GM12864 (cell line): ENCODE measurements at regions not wholly inside any gene's neighbourhood (a gene's known extent, or its start where the extent isn't known, plus 50 kb on each side); places are given as distances from the start of the nearest gene placed in this dataset.
"Not testable (repeated sequence)": the region's sequence is repeated elsewhere in the genome, so short reads cannot be mapped to it uniquely, and the experiment has no call there.

Experiments used
- DNase-seq: peaks from one replicate; pipeline ENCODE4 v3.0.0-alpha.2; 2011; ENCODE audit warnings: low read depth
- H3K4me3 ChIP-seq: 2 replicates; pipeline ENCODE4 v1.5.1; 2011; ENCODE audit warnings: mild to moderate bottlenecking, low read depth, low read length, control low read depth
- TF ChIP-seq, protein P1 (sequence below): IDR thresholded peaks from 2 replicates; pipeline ENCODE4 v1.5.1; 2011; ENCODE audit warnings: low read depth, mild to moderate bottlenecking, moderate library complexity, low read length, control low read depth, inconsistent platforms; ENCODE audit errors: missing control alignments

DNA sequence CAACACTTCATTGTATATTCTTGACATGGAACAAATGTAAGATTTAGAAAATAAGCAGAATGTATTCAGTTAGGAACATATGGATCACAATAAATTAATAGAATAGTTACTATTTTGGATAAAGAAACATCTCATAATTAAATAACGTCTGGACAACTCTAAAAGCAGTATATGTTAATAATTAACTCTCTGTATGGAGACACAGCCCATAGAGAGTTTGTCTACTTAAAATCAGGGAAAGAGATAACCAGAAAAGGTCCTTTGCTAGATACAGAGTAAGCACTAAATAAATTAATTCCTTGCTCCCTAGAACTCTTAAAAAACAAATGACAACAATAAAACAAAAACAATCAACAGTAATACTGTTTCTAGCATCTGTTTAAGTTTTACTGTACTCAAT is 184.4 kb upstream of the THSD7A start:
- DNase-seq, result no peak
- no peak overlapping the region for H3K4me3 ChIP-seq
- TF ChIP-seq, protein P1, sequence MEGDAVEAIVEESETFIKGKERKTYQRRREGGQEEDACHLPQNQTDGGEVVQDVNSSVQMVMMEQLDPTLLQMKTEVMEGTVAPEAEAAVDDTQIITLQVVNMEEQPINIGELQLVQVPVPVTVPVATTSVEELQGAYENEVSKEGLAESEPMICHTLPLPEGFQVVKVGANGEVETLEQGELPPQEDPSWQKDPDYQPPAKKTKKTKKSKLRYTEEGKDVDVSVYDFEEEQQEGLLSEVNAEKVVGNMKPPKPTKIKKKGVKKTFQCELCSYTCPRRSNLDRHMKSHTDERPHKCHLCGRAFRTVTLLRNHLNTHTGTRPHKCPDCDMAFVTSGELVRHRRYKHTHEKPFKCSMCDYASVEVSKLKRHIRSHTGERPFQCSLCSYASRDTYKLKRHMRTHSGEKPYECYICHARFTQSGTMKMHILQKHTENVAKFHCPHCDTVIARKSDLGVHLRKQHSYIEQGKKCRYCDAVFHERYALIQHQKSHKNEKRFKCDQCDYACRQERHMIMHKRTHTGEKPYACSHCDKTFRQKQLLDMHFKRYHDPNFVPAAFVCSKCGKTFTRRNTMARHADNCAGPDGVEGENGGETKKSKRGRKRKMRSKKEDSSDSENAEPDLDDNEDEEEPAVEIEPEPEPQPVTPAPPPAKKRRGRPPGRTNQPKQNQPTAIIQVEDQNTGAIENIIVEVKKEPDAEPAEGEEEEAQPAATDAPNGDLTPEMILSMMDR, result no peak

GRCh38 chr7:12017046-12017445 is 185.0 kb upstream of the THSD7A start:
- H3K4me3 ChIP-seq, result no peak overlapping the region
- DNase-seq, result no peak
- TF ChIP-seq, protein P1, result no peak

- H3K4me3 ChIP-seq, DNase-seq: not testable (repeated sequence)
These were observed 189.1 kb upstream of the TMEM106B start for GRCh38 chr7:12022011-12022410.

GRCh38 chr7:12025246-12025645 is 185.8 kb upstream of the TMEM106B start:
- TF ChIP-seq, protein P1, result no peak
- no peak for DNase-seq
- no peak overlapping the region for H3K4me3 ChIP-seq

DNA sequence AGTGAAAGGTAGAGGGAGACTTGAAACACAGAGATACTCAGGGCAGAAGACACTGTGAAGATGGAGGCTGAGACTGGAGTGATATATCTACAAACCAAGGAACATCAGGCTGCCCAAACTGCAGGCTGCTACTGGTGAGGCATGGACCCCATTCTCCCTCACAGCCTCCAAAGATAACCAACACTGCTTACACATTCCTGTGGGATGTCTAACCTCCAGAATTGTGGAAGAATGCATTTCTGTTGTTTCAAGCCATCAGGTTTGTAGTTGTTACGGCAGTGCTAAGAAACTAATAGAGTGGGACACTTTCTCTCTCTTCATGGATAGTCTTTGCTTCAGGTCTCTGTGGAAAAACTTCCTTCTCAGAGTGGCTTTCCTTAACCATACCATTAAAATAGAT is 182.6 kb upstream of the TMEM106B start:
- H3K4me3 ChIP-seq, result no peak overlapping the region
- TF ChIP-seq, protein P1, result no peak
- DNase-seq, result no peak

GRCh38 chr7:12030116-12030515 is 181.0 kb upstream of the TMEM106B start:
- no peak for DNase-seq
- no peak overlapping the region for H3K4me3 ChIP-seq
- TF ChIP-seq, protein P1, result no peak

GRCh38 chr7:12031186-12031585 is 179.9 kb upstream of the TMEM106B start:
- H3K4me3 ChIP-seq, result no peak overlapping the region
- no peak for DNase-seq
- TF ChIP-seq, protein P1, result no peak

DNA sequence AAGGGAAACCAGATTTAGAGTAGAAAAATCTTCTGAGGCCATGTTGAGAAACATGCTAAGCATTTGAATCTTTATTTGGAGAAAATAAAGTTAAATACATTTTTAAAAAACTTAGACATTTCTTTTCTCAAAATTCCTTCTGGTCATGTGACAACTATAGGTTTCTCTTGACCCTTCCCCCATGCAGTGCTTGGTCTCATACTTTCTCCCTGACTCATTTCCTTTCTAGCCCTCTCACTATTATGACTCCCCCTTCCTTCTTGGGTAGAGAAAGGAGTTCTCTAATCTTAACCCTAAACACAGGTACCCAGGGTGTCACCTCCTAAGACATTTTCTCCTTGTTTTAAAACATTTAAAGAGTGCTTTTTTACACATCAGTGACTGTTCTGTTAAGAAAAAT is 179.5 kb upstream of the TMEM106B start:
- H3K4me3 ChIP-seq, result no peak overlapping the region
- TF ChIP-seq, protein P1, result no peak
- DNase-seq, result no peak
